G401 (cell line): ENCODE measurements at regions not wholly inside any gene's neighbourhood (a gene's known extent, or its start where the extent isn't known, plus 50 kb on each side); places are given as distances from the start of the nearest gene placed in this dataset.
"Not testable (repeated sequence)": the region's sequence is repeated elsewhere in the genome, so short reads cannot be mapped to it uniquely, and the experiment has no call there.

Experiments
- DNase-seq: peaks from one replicate; pipeline ENCODE4 v3.0.0-alpha.2; 2015; ENCODE audit warnings: low spot score
- in situ Hi-C: cut with HindIII; loops from 2 replicates; pipeline ENCODE4 v1.10.0; 2016; ENCODE audit warnings: low sequenced_read_pairs, mixed read lengths

GRCh38 chr1:8133657-8134430 is 107.7 kb upstream of the ERRFI1 start:
- in situ Hi-C loops = no loop called here
- peak; percentile 95 for DNase-seq

GRCh38 chr1:8133190-8133589 is 107.1 kb upstream of the ERRFI1 start:
- no peak for DNase-seq
- in situ Hi-C loops = no loop called here

GRCh38 chr1:8127171-8127641 is 101.1 kb upstream of the ERRFI1 start:
- DNase-seq = no peak
- in situ Hi-C loops = no loop called here

GRCh38 chr1:8122477-8123407 is 96.6 kb upstream of the ERRFI1 start:
- in situ Hi-C loops = no loop called here
- DNase-seq = no peak

GRCh38 chr1:8122160-8122476 is 96.0 kb upstream of the ERRFI1 start:
- in situ Hi-C loops = no loop called here
- DNase-seq = no peak

- peak; percentile 62 for DNase-seq
- in situ Hi-C loops = no loop called here
Measured at GRCh38 chr1:8121261-8122159, 95.4 kb upstream of the ERRFI1 start.

GRCh38 chr1:8120693-8121260 is 94.7 kb upstream of the ERRFI1 start:
- peak; percentile 50 for DNase-seq
- in situ Hi-C loops = no loop called here

- DNase-seq, in situ Hi-C loops: not testable (repeated sequence)
Measured at GRCh38 chr1:8118736-8119135, 92.6 kb upstream of the ERRFI1 start.

- DNase-seq = no peak
- in situ Hi-C loops = no loop called here
Measured at GRCh38 chr1:8118031-8118451, 91.9 kb upstream of the ERRFI1 start.

GRCh38 chr1:8116894-8117264 is 90.8 kb upstream of the ERRFI1 start:
- in situ Hi-C loops = no loop called here
- DNase-seq = peak; percentile 51

- in situ Hi-C loops = no loop called here
- no peak for DNase-seq
Measured at GRCh38 chr1:8115769-8116167, 89.7 kb upstream of the ERRFI1 start.

GRCh38 chr1:8115031-8115768 is 89.1 kb upstream of the ERRFI1 start:
- DNase-seq = no peak

GRCh38 chr1:8113262-8114220 is 87.4 kb upstream of the ERRFI1 start:
- in situ Hi-C loops = no loop called here
- no peak for DNase-seq

More at GRCh38 chr1:8115031-8115768, 89.1 kb upstream of the ERRFI1 start:
- in situ Hi-C loops = no loop called here

- no peak for DNase-seq
- in situ Hi-C loops = no loop called here
Measured at GRCh38 chr1:8112611-8113261, 86.6 kb upstream of the ERRFI1 start.

GRCh38 chr1:8111560-8111959 is 85.5 kb upstream of the ERRFI1 start:
- DNase-seq = no peak
- in situ Hi-C loops = no loop called here

- DNase-seq = no peak
- in situ Hi-C loops = no loop called here
Measured at GRCh38 chr1:8109216-8109615, 83.1 kb upstream of the ERRFI1 start.

GRCh38 chr1:8107897-8108296 is 81.8 kb upstream of the ERRFI1 start:
- DNase-seq = no peak
- in situ Hi-C loops = no loop called here
